GM12875 (cell line): ENCODE measurements at regions not wholly inside any gene's neighbourhood (a gene's known extent, or its start where the extent isn't known, plus 50 kb on each side); places are given as distances from the start of the nearest gene placed in this dataset.

Experiments used
- H3K4me3 ChIP-seq: one replicate; pipeline ENCODE4 v1.5.1; 2011; ENCODE audit warnings: low read depth, low read length, control low read depth
- CTCF ChIP-seq: IDR thresholded peaks from 2 replicates; pipeline ENCODE4 v1.5.1; 2011; ENCODE audit warnings: low read depth, mild to moderate bottlenecking, control low read depth, inconsistent platforms, low read length, moderate library complexity, borderline replicate concordance; ENCODE audit not compliant: insufficient read depth

GRCh38 chr5:12848709-12849108 is 944.5 kb upstream of the CTNND2 start:
- H3K4me3 ChIP-seq: no peak overlapping the region
- TF ChIP-seq CTCF: no peak

DNA sequence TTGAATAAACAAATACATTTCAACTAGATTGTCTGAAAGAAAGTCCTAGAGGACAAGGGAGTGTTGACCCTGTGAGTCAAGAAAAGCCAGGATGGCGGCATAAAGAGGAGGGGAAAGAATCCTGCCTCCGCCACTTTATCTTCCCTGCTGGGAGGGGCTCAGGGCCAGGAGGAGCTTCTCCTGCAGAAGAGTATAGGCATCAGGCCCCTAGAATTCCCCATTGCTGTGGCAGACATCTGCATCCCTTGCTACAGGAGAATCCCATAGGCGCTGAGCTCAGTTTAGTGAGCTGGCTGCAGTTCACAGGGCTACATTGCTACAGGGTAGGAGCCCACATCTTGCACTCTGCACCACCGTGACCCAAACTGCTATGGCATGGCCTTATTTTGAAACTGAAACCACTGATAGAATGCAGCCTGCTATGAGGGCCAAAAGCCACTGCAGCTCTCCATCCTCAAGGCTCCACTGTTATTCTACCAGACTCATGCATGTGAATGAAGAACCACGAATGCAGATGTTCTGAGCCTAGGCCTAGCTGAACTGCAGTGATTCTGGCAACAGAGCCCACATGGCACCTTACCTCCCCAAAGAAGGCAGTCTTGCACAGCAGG is 941.4 kb upstream of the CTNND2 start:
- no peak overlapping the region for H3K4me3 ChIP-seq
- TF ChIP-seq CTCF: no peak

DNA sequence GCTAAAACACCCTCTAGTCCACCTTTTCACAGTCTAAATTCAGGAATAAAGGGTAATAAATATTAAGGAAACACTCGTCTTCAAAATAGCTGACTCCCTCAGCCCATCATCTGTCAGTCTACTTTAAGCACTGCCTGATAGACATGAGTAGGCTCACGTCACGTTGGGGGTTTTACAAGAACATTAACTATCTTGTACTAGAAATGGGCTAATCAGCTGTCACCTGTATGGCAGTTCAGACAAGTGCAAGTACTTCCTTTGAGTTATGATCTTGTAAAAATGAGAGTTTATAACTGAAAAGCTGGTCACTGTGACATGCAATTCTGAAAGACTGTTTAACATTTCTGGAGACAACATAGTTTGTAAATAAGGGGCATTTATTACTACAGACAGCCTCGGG is 936.7 kb upstream of the CTNND2 start:
- no peak for TF ChIP-seq CTCF
- no peak overlapping the region for H3K4me3 ChIP-seq

GRCh38 chr5:12837592-12837991 is 933.3 kb upstream of the CTNND2 start:
- no peak overlapping the region for H3K4me3 ChIP-seq
- TF ChIP-seq CTCF: no peak

DNA sequence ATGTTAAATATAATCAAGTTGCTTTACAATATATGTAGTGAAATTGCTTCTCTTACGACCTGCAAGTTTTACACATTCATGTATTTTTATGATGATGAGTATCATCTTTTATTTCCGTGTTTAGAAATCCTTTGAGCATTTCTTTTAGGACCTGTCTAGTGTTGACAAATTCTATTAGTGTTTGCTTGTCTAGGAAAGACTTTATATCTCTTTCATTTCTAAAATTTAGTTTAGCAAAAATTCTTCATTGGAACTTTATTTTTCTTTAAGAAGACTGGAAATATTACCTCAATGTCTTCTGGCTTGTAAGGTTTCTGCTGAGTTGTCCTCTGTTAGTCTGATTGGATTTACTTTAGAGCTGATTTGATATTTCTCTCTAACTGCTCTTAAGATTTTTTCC is 920.9 kb upstream of the CTNND2 start:
- no peak for TF ChIP-seq CTCF
- no peak overlapping the region for H3K4me3 ChIP-seq

- no peak for TF ChIP-seq CTCF
- no peak overlapping the region for H3K4me3 ChIP-seq
Observed at GRCh38 chr5:12805165-12805698, 901.0 kb upstream of the CTNND2 start.

- no peak for TF ChIP-seq CTCF
- H3K4me3 ChIP-seq: no peak overlapping the region
Observed at GRCh38 chr5:12799165-12799564, 894.9 kb upstream of the CTNND2 start.
